PFSK-1 (cell line): ENCODE measurements at regions not wholly inside any gene's neighbourhood (a gene's known extent, or its start where the extent isn't known, plus 50 kb on each side); places are given as distances from the start of the nearest gene placed in this dataset.

Experiments
- FOXP2 ChIP-seq: optimal IDR thresholded peaks from 2 replicates; pipeline ENCODE3; 2011; ENCODE audit warnings: borderline replicate concordance, control low read depth, inconsistent platforms; ENCODE audit not compliant: insufficient read depth; ENCODE audit errors: extremely low read length, extremely low read depth
- POLR2AphosphoS5 ChIP-seq: IDR thresholded peaks from 2 replicates; pipeline ENCODE4 v1.6.1; 2012; ENCODE audit warnings: low read depth, mild to moderate bottlenecking, control low read depth, low read length, moderate library complexity
- REST ChIP-seq, 2 experiments: IDR thresholded peaks; 2 replicates each; pipeline versions ENCODE4 v1.6.1 to v1.8.0; 2011 to 2012; ENCODE audit warnings: low read depth in 2 of 2, low read length in 2 of 2, control low read depth in 1 of 2, inconsistent platforms in 1 of 2, mild to moderate bottlenecking in 1 of 2, moderate library complexity in 1 of 2; ENCODE audit not compliant: insufficient read depth in 1 of 2
- SIN3A ChIP-seq: IDR thresholded peaks from 2 replicates; pipeline ENCODE4 v1.6.1; 2012; ENCODE audit warnings: mild to moderate bottlenecking, low read length, moderate library complexity, borderline replicate concordance; ENCODE audit not compliant: insufficient read depth

- TF ChIP-seq POLR2AphosphoS5: no peak
- no peak for TF ChIP-seq SIN3A
- no peak for TF ChIP-seq REST (IDR thresholded peaks at IDR 0.05; ENCODE audit: insufficient read depth in 1 of 2, low read depth in 2 of 2, low read length in 2 of 2)
- TF ChIP-seq FOXP2: no peak
Measured at GRCh38 chr5:58239045-58239444, 220.8 kb downstream of the PLK2 start.
